B cell (primary cell): ENCODE measurements at regions not wholly inside any gene's neighbourhood (a gene's known extent, or its start where the extent isn't known, plus 50 kb on each side); places are given as distances from the start of the nearest gene placed in this dataset.

Experiments used
- ATAC-seq: fragments of 200-7000 bp; cut with Tn5 transposase; one replicate; pipeline ENCODE4 v1.10.0; 2021; ENCODE audit warnings: low read depth, mild to moderate bottlenecking, moderate number of reproducible peaks, moderate library complexity
- CTCF ChIA-PET: fragments of 350-600 bp; sonication (Branson Sonifier 250); formaldehyde crosslinking; loops from one replicate; lab custom pipeline; 2021; ENCODE audit warnings: antibody characterized with exemption, inconsistent platforms; lab: Charles Lee
- POLR2A ChIA-PET: fragments of 350-600 bp; sonication (Branson Sonifier 250); formaldehyde crosslinking; loops from one replicate; lab custom pipeline; 2021; ENCODE audit warnings: antibody characterized with exemption; lab: Charles Lee
- DNase-seq: peaks from one replicate; pipeline ENCODE4 v3.0.0; 2013
- H2AFZ ChIP-seq: 2 replicates; pipeline ENCODE4 v1.6.1; 2012; ENCODE audit warnings: mild to moderate bottlenecking, low read depth, low read length; ENCODE audit not compliant: insufficient read depth, poor library complexity, severe bottlenecking
- H3K27ac ChIP-seq, 2 donors: 1 replicate in 1 of 2; 2 replicates in 1 of 2; pipeline ENCODE4 v1.5.1; 2012 to 2013; ENCODE audit warnings: low read length in 2 of 2, mild to moderate bottlenecking in 2 of 2, moderate library complexity in 1 of 2
- H3K27me3 ChIP-seq, 4 experiments: fragments of 200-600 bp in 1 of 4; sonication (generic) in 1 of 4; replicated peaks in 1 of 4; 1 replicate in 2 of 4; 2 replicates in 2 of 4; pipeline versions ENCODE4 v1.6.1 to v1.7.0; 2013 to 2016; ENCODE audit warnings: low read length in 3 of 4, mild to moderate bottlenecking in 2 of 4, mixed read lengths in 1 of 4, moderate library complexity in 1 of 4; ENCODE audit not compliant: insufficient read depth in 4 of 4, control insufficient read depth in 3 of 4; ENCODE audit errors: control extremely low read depth in 1 of 4
- H3K36me3 ChIP-seq, 2 experiments: replicated peaks in 1 of 2; 1 replicate in 1 of 2; 2 replicates in 1 of 2; pipeline versions ENCODE4 v1.6.1 to v1.7.1; 2013; ENCODE audit warnings: low read length in 1 of 2; ENCODE audit not compliant: insufficient read depth in 2 of 2, control insufficient read depth in 1 of 2; ENCODE audit errors: control extremely low read depth in 1 of 2, extremely low read depth in 1 of 2
- H3K4me1 ChIP-seq, 2 donors: fragments of 200-600 bp in 1 of 2; sonication (generic) in 1 of 2; 1 replicate in 1 of 2; 2 replicates in 1 of 2; pipeline versions ENCODE4 v1.5.1 to v1.6.1; 2013 to 2017; ENCODE audit warnings: low read length in 2 of 2; ENCODE audit not compliant: control insufficient read depth in 2 of 2, insufficient read depth in 2 of 2
- H3K4me2 ChIP-seq: replicated peaks from 2 replicates; pipeline ENCODE3; 2012; ENCODE audit warnings: mild to moderate bottlenecking, low read depth, low read length; ENCODE audit not compliant: poor library complexity, severe bottlenecking
- H3K4me3 ChIP-seq, 5 experiments: fragments of 200-600 bp in 1 of 5; sonication (generic) in 1 of 5; 1 replicate in 3 of 5; 2 replicates in 2 of 5; pipeline versions ENCODE4 v1.5.1 to v1.7.0; 2011 to 2016; ENCODE audit warnings: low read length in 4 of 5, mild to moderate bottlenecking in 4 of 5, low read depth in 2 of 5, control low read depth in 1 of 5, moderate library complexity in 1 of 5; ENCODE audit not compliant: insufficient read depth in 1 of 5; ENCODE audit errors: control extremely low read depth in 1 of 5, extremely low read depth in 1 of 5
- H3K79me2 ChIP-seq: fragments of 200-600 bp; sonication (generic); one replicate; pipeline ENCODE4 v1.6.0; 2016; ENCODE audit warnings: low read length; ENCODE audit not compliant: control insufficient read depth, insufficient read depth
- H3K9ac ChIP-seq: fragments of 200-600 bp; sonication (generic); 2 replicates; pipeline ENCODE4 v1.6.1; 2017; ENCODE audit warnings: mild to moderate bottlenecking, low read length, moderate library complexity
- H3K9me3 ChIP-seq, 3 donors: one replicate each; pipeline versions ENCODE4 v1.6.1 to v1.7.1; 2013; ENCODE audit warnings: low read length in 2 of 3; ENCODE audit not compliant: control insufficient read depth in 2 of 3, insufficient read depth in 1 of 3; ENCODE audit errors: control extremely low read depth in 1 of 3
- H4K20me1 ChIP-seq: 2 replicates; pipeline ENCODE4 v1.6.0; 2012; ENCODE audit warnings: mild to moderate bottlenecking, low read length; ENCODE audit not compliant: insufficient read depth, control insufficient read depth, poor library complexity, severe bottlenecking
- H3K27ac Mint-ChIP-seq: one replicate; pipeline ENCODE4 v1.8.0; 2021; ENCODE audit warnings: mixed read lengths
- H3K27me3 Mint-ChIP-seq: one replicate; pipeline ENCODE4 v1.8.0; 2021; ENCODE audit warnings: mixed read lengths
- H3K4me1 Mint-ChIP-seq: one replicate; pipeline ENCODE4 v1.8.0; 2021; ENCODE audit warnings: mixed read lengths
- H3K4me3 Mint-ChIP-seq: one replicate; pipeline ENCODE4 v1.8.0; 2021; ENCODE audit warnings: mixed read lengths
- H3K9me3 Mint-ChIP-seq: one replicate; pipeline ENCODE4 v1.8.0; 2022; ENCODE audit warnings: mixed read lengths; ENCODE audit not compliant: insufficient read depth
- CTCF ChIP-seq: fragments of 200-600 bp; IDR thresholded peaks from one replicate; pipeline ENCODE4 v1.8.0; 2022; ENCODE audit warnings: antibody characterized with exemption, mild to moderate bottlenecking
- EZH2 ChIP-seq: IDR thresholded peaks from 2 replicates; pipeline ENCODE4 v1.6.1; 2012; ENCODE audit warnings: borderline replicate concordance, low read depth, mild to moderate bottlenecking, moderate library complexity, low read length; ENCODE audit not compliant: insufficient read depth, poor library complexity, severe bottlenecking
- WGBS: methylation state at CpG from one replicate; pipeline ENCODE4 v1.1.5; 2013; ENCODE audit warnings: missing lambda C conversion rate; ENCODE audit not compliant: insufficient coverage; 5-methylcytosine and 5-hydroxymethylcytosine counted together
- intact Hi-C: fragments of 100-400 bp; cut with micrococcal nuclease; formaldehyde crosslinking; loops from one replicate; pipeline ENCODE4 v1.10.0; 2022

- Mint-ChIP-seq H3K27ac (no peak overlapping the region), H3K9me3 (peaks cover 3% of the 10 kb centered on the region), H3K4me3 (no peak overlapping the region), H3K27me3 (no peaks in the 10 kb centered on the region), H3K4me1 (no peaks in the 10 kb centered on the region)
- no peak for ATAC-seq
- H3K9me3 ChIP-seq, result no peaks in the 10 kb centered on the region
- H3K36me3 ChIP-seq, result no peaks in the 10 kb centered on the region
- intact Hi-C loops, result no loop called here
- CTCF ChIA-PET, result no interaction called here
- no peaks in the 10 kb centered on the region for H4K20me1 ChIP-seq
- no peak overlapping the region for H3K27ac ChIP-seq
- H2AFZ ChIP-seq, result no peak overlapping the region
- no peaks in the 10 kb centered on the region for H3K27me3 ChIP-seq
- TF ChIP-seq EZH2 (no peak), CTCF (no peak)
- no peaks in the 10 kb centered on the region for H3K4me1 ChIP-seq
- POLR2A ChIA-PET, result no interaction called here
- DNase-seq, result no peak
- no peak overlapping the region for H3K4me3 ChIP-seq
- H3K9ac ChIP-seq, result no peak overlapping the region
- no peaks in the 10 kb centered on the region for H3K79me2 ChIP-seq
- no peak overlapping the region for H3K4me2 ChIP-seq
Measured at GRCh38 chr13:67792151-67792676, 562.1 kb upstream of the PCDH9 start.

GRCh38 chr13:67791047-67791446 is 560.9 kb upstream of the PCDH9 start:
- Histone ChIP-seq H3K4me1 (no peaks in the 10 kb centered on the region), H2AFZ (no peak overlapping the region), H3K27ac (no peak overlapping the region), H3K9me3 (no peaks in the 10 kb centered on the region), H3K27me3 (no peaks in the 10 kb centered on the region), H4K20me1 (no peaks in the 10 kb centered on the region), H3K4me2 (no peak overlapping the region), H3K4me3 (no peak overlapping the region), H3K79me2 (no peaks in the 10 kb centered on the region), H3K9ac (no peak overlapping the region), H3K36me3 (no peaks in the 10 kb centered on the region)
- H3K4me3 Mint-ChIP-seq, result no peak overlapping the region
- no peak overlapping the region for H3K27ac Mint-ChIP-seq
- H3K9me3 Mint-ChIP-seq, result peaks cover 3% of the 10 kb centered on the region
- TF ChIP-seq EZH2 (no peak), CTCF (no peak)
- intact Hi-C loops, result no loop called here
- no peaks in the 10 kb centered on the region for H3K4me1 Mint-ChIP-seq
- DNase-seq (no peak), ATAC-seq (no peak)
- ChIA-PET CTCF (no interaction called here), POLR2A (no interaction called here)
- no peaks in the 10 kb centered on the region for H3K27me3 Mint-ChIP-seq
- no CpG with 5 or more reads among the region's 4 CpGs for WGBS
